ENCODE measurements at regions not wholly inside any gene's neighbourhood (a gene's known extent, or its start where the extent isn't known, plus 50 kb on each side); places are given as distances from the start of the nearest gene placed in this dataset.

DNA sequence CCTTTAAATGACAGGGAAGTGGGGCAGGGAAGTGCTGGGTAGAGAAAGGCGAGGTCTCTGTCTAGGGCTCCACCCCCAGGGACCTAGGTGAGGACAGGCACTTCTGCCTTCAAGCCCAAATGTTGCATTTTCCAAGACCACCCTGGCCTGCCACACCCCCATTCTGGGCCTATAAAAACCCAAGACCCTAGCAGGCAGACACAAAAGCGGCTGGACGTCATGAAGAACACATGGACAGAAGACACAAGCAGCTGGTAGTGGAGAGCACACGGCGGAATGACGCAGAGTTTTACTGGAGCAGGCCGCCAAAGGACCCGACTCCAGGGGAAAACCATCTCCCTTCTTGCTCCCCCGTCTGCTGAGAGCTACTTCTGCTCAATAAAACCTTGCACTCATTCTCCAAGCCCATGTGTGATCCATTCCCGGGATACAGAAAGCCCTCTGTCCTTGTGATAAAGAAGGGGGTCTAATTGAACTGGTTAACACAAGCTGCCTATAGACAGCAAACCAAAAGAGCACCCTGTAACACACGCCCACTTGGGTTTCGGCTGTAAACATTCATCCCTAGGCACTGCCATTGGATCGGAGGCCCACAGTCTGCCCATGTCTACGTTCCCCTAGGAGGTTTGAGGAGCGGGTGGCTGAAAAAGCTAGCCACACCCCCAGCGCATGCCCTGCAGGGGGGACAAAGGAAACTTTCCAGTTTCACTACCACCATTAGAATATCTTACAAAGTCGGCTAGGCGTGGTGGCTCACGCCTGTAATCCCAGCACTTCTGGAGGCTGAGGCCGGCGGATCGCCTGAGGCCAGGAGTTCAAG is 622.2 kb upstream of the SALL1 start:
- TF ChIP-seq POLR2A (IDR thresholded peaks at IDR 0.05) (no peak), POLR2AphosphoS5 (IDR thresholded peaks at IDR 0.05) (no peak)
- TF ChIP-seq, protein P1, sequence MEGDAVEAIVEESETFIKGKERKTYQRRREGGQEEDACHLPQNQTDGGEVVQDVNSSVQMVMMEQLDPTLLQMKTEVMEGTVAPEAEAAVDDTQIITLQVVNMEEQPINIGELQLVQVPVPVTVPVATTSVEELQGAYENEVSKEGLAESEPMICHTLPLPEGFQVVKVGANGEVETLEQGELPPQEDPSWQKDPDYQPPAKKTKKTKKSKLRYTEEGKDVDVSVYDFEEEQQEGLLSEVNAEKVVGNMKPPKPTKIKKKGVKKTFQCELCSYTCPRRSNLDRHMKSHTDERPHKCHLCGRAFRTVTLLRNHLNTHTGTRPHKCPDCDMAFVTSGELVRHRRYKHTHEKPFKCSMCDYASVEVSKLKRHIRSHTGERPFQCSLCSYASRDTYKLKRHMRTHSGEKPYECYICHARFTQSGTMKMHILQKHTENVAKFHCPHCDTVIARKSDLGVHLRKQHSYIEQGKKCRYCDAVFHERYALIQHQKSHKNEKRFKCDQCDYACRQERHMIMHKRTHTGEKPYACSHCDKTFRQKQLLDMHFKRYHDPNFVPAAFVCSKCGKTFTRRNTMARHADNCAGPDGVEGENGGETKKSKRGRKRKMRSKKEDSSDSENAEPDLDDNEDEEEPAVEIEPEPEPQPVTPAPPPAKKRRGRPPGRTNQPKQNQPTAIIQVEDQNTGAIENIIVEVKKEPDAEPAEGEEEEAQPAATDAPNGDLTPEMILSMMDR (IDR thresholded peaks at IDR 0.05 in 8 of 11, conservative IDR thresholded peaks at IDR 0.05 in 3 of 11): no peak
- Histone ChIP-seq H3K4me3 (no peak overlapping the region), H3K27ac (no peak overlapping the region), H3K27me3 (replicated peaks in 1 of 7) (no peaks in the 10 kb centered on the region), H3K36me3 (no peaks in the 10 kb centered on the region), H3K9me3 (no peaks in the 10 kb centered on the region), H3K4me1 (no peaks in the 10 kb centered on the region)
- no peak for DNase-seq
- WGBS, 5 donors: 75 to 86% (median 80%) methylated on average over 22 of the region's 22 CpGs
- intact Hi-C loops (cut with DNase I; ENCODE audit: low total_unique reads): no loop called here

DNA sequence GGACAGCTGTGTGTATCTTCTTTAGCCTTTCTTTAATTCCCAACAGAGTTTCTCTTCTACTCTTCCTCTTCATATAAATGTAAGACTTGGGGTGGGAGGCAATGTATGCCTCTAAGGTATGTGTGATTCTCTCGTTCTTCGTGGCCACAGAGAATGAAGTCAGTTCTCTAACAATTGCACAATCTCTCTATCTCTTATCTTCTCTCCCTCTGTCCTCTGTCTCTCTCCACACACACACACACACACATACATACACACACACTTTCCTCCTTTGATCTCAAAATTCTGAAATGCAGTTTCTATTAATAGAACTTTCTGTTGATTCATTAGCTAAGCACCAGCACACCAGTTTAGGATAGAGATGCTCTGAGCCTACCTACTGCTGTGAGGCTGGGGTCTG is 615.7 kb upstream of the SALL1 start:
- intact Hi-C loops (cut with DNase I; ENCODE audit: low total_unique reads): no loop called here
- Histone ChIP-seq H3K36me3 (no peaks in the 10 kb centered on the region), H3K27me3 (replicated peaks in 1 of 7) (peaks cover 0 to 24% (median 0%) of the 10 kb centered on the region in 7 donors), H3K27ac (no peak overlapping the region), H3K9me3 (no peaks in the 10 kb centered on the region), H3K4me3 (no peak overlapping the region), H3K4me1 (peaks cover 0 to 6% (median 0%) of the 10 kb centered on the region in 6 donors)
- DNase-seq: no peak
- TF ChIP-seq, protein P1 (IDR thresholded peaks at IDR 0.05 in 8 of 11, conservative IDR thresholded peaks at IDR 0.05 in 3 of 11): no peak
- no peak for TF ChIP-seq POLR2A (IDR thresholded peaks at IDR 0.05)
- 41 to 55% (median 51%) methylated on average over 2 of the region's 2 CpGs for WGBS, 5 donors

DNA sequence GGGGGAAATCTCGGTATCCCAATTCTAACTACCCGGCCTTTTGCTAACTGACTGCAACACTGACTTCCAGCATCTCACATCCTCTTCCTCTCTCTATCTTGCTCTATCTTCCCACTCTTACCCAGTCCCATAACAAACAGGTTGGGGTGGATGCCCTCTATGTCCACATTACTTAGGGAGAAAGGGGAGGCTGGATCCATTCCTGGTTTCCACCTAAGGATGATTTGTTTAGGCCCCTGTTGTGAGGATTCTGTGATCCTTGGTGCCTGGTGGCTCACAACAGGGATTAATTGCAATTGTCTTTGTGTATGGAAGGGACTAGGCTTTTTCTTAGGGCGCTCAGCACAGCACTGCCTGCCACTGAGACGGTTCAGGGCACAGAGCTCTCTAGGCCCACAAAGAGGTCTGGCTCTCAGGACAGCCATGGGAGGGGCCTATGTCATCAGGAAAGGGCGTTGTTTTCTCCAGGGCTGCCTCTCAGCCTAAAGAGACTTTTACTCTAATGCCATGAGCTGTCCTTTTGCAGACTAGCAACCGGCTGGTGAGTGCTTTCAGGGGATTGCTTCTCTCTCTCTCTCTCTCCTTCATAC is 612.1 kb upstream of the SALL1 start:
- H3K36me3 ChIP-seq: no peaks in the 10 kb centered on the region
- TF ChIP-seq, protein P1 (IDR thresholded peaks at IDR 0.05 in 8 of 11, conservative IDR thresholded peaks at IDR 0.05 in 3 of 11): no peak
- TF ChIP-seq POLR2AphosphoS5 (IDR thresholded peaks at IDR 0.05): no peak
- no peak for TF ChIP-seq POLR2A (IDR thresholded peaks at IDR 0.05)
- 62 to 80% (median 66%) methylated on average over 6 of the region's 6 CpGs for WGBS, 5 donors
- no peak overlapping the region for H3K4me3 ChIP-seq
- H3K9me3 ChIP-seq: no peaks in the 10 kb centered on the region
- peaks cover 0 to 35% (median 4%) of the 10 kb centered on the region in 7 donors for H3K27me3 ChIP-seq (replicated peaks in 1 of 7)
- no peak for DNase-seq
- H3K4me1 ChIP-seq: peaks cover 0 to 6% (median 0%) of the 10 kb centered on the region in 6 donors
- H3K27ac ChIP-seq: no peak overlapping the region
- intact Hi-C loops (cut with DNase I; ENCODE audit: low total_unique reads): no loop called here
